MM.1S (cell line): ENCODE measurements at regions not wholly inside any gene's neighbourhood (a gene's known extent, or its start where the extent isn't known, plus 50 kb on each side); places are given as distances from the start of the nearest gene placed in this dataset.

Experiments used
- DNase-seq: peaks from one replicate; pipeline ENCODE4 v3.0.0-alpha.2; 2015
- H2AFZ ChIP-seq: fragments of 300-600 bp; sonication (generic); 2 replicates; pipeline ENCODE4 v1.6.0; 2016; ENCODE audit warnings: antibody characterized with exemption, low read length
- H3F3A ChIP-seq: fragments of 300-600 bp; sonication (generic); 2 replicates; pipeline ENCODE4 v1.6.1; 2016; ENCODE audit warnings: mild to moderate bottlenecking, antibody characterized with exemption, low read length, moderate library complexity, mixed read lengths; ENCODE audit not compliant: insufficient read depth
- H3K27ac ChIP-seq: fragments of 300-600 bp; sonication (generic); 2 replicates; pipeline ENCODE4 v1.5.1; 2016; ENCODE audit warnings: mild to moderate bottlenecking, low read length
- H3K27me3 ChIP-seq: fragments of 300-600 bp; sonication (generic); replicated peaks from 2 replicates; pipeline ENCODE4 v1.6.0; 2016; ENCODE audit warnings: low read length; ENCODE audit not compliant: insufficient read depth
- H3K36me3 ChIP-seq: fragments of 300-600 bp; sonication (generic); replicated peaks from 2 replicates; pipeline ENCODE4 v1.6.1; 2016; ENCODE audit warnings: mild to moderate bottlenecking, low read length, mixed read lengths; ENCODE audit not compliant: insufficient read depth
- H3K4me1 ChIP-seq: fragments of 300-600 bp; sonication (generic); 2 replicates; pipeline ENCODE4 v1.6.1; 2016; ENCODE audit warnings: low read length, mixed read lengths
- H3K4me2 ChIP-seq: fragments of 300-600 bp; sonication (generic); 2 replicates; pipeline ENCODE4 v1.6.0; 2016; ENCODE audit warnings: low read depth, low read length
- H3K4me3 ChIP-seq: fragments of 300-600 bp; sonication (generic); 2 replicates; pipeline ENCODE4 v1.5.1; 2016; ENCODE audit warnings: low read length, mixed read lengths
- H3K79me2 ChIP-seq: fragments of 300-600 bp; sonication (generic); 2 replicates; pipeline ENCODE4 v1.6.1; 2016; ENCODE audit warnings: mixed run types, low read length, mixed read lengths
- H3K9ac ChIP-seq: fragments of 300-600 bp; sonication (generic); 2 replicates; pipeline ENCODE4 v1.6.1; 2016; ENCODE audit warnings: low read length, mixed read lengths
- H3K9me2 ChIP-seq: fragments of 300-600 bp; sonication (generic); replicated peaks from 2 replicates; pipeline ENCODE4 v1.6.1; 2016; ENCODE audit warnings: mild to moderate bottlenecking, low read length, mixed read lengths; ENCODE audit not compliant: insufficient read depth
- H3K9me3 ChIP-seq: fragments of 300-600 bp; sonication (generic); replicated peaks from 2 replicates; pipeline ENCODE4 v1.6.1; 2016; ENCODE audit warnings: mild to moderate bottlenecking, low read length, mixed read lengths; ENCODE audit not compliant: insufficient read depth
- H4K20me1 ChIP-seq: fragments of 300-600 bp; sonication (generic); 2 replicates; pipeline ENCODE4 v1.6.1; 2016; ENCODE audit warnings: mild to moderate bottlenecking, low read length, moderate library complexity, mixed read lengths; ENCODE audit not compliant: insufficient read depth
- CTCF ChIP-seq: fragments of 300-600 bp; sonication (generic); IDR thresholded peaks from 2 replicates; pipeline ENCODE4 v1.5.1; 2016; ENCODE audit warnings: antibody characterized with exemption, low read length, mixed read lengths
- EZH2 ChIP-seq: fragments of 300-600 bp; sonication (generic); optimal IDR thresholded peaks from 2 replicates; pipeline ENCODE3; 2017; ENCODE audit warnings: low read depth, mild to moderate bottlenecking, antibody characterized with exemption, low read length, mixed read lengths
- EZH2phosphoT487 ChIP-seq: fragments of 300-600 bp; sonication (generic); IDR thresholded peaks from 2 replicates; pipeline ENCODE4 v1.6.1; 2018; ENCODE audit warnings: antibody characterized with exemption, low read length

- no peak overlapping the region for H3K9ac ChIP-seq
- no peak overlapping the region for H3K4me3 ChIP-seq
- H3K79me2 ChIP-seq, result no peaks in the 10 kb centered on the region
- no peak overlapping the region for H2AFZ ChIP-seq
- DNase-seq, result no peak
- H3K4me1 ChIP-seq, result no peaks in the 10 kb centered on the region
- no peaks in the 10 kb centered on the region for H3F3A ChIP-seq
- H3K9me3 ChIP-seq, result no peaks in the 10 kb centered on the region
- TF ChIP-seq EZH2phosphoT487 (no peak), EZH2 (no peak), CTCF (no peak)
- no peaks in the 10 kb centered on the region for H3K27me3 ChIP-seq
- H3K9me2 ChIP-seq, result no peaks in the 10 kb centered on the region
- no peaks in the 10 kb centered on the region for H4K20me1 ChIP-seq
- H3K27ac ChIP-seq, result no peak overlapping the region
- no peaks in the 10 kb centered on the region for H3K36me3 ChIP-seq
- no peak overlapping the region for H3K4me2 ChIP-seq
Measured at GRCh38 chr3:15982667-15983196, 185.0 kb upstream of the ANKRD28 start.

- H3K79me2 ChIP-seq, result no peaks in the 10 kb centered on the region
- no peak for TF ChIP-seq CTCF
- no peak for TF ChIP-seq EZH2phosphoT487
- TF ChIP-seq EZH2, result no peak
- no peaks in the 10 kb centered on the region for H3K27me3 ChIP-seq
- H2AFZ ChIP-seq, result no peak overlapping the region
- DNase-seq, result no peak
- H3K36me3 ChIP-seq, result no peaks in the 10 kb centered on the region
- no peaks in the 10 kb centered on the region for H3K9me2 ChIP-seq
- H3K4me3 ChIP-seq, result no peak overlapping the region
- no peaks in the 10 kb centered on the region for H3F3A ChIP-seq
- H3K4me1 ChIP-seq, result no peaks in the 10 kb centered on the region
- H3K4me2 ChIP-seq, result no peak overlapping the region
- H3K9ac ChIP-seq, result no peak overlapping the region
- no peak overlapping the region for H3K27ac ChIP-seq
- H4K20me1 ChIP-seq, result no peaks in the 10 kb centered on the region
- H3K9me3 ChIP-seq, result no peaks in the 10 kb centered on the region
Measured at GRCh38 chr3:15983232-15983631, 185.5 kb upstream of the ANKRD28 start.

GRCh38 chr3:15983693-15984092 lies 185.9 kb upstream of the ANKRD28 start:
- Histone ChIP-seq H3K4me2 (no peak overlapping the region), H3K4me1 (no peaks in the 10 kb centered on the region), H3K9me3 (no peaks in the 10 kb centered on the region), H3K27ac (no peak overlapping the region), H3F3A (no peaks in the 10 kb centered on the region), H3K36me3 (no peaks in the 10 kb centered on the region), H2AFZ (no peak overlapping the region), H4K20me1 (no peaks in the 10 kb centered on the region), H3K9ac (no peak overlapping the region), H3K9me2 (no peaks in the 10 kb centered on the region), H3K4me3 (no peak overlapping the region), H3K79me2 (no peaks in the 10 kb centered on the region), H3K27me3 (no peaks in the 10 kb centered on the region)
- TF ChIP-seq EZH2, result no peak
- no peak for TF ChIP-seq CTCF
- TF ChIP-seq EZH2phosphoT487, result no peak
- no peak for DNase-seq
